GM23338 (cell line): ENCODE measurements at regions not wholly inside any gene's neighbourhood (a gene's known extent, or its start where the extent isn't known, plus 50 kb on each side); places are given as distances from the start of the nearest gene placed in this dataset.

Source experiments
- CREB1 ChIP-seq: fragments of 250-450 bp; sonication (Bioruptor Pico); IDR thresholded peaks from 2 replicates; pipeline ENCODE4 v1.5.0; 2020; ENCODE audit warnings: low read depth, mild to moderate bottlenecking, moderate library complexity
- EZH2 ChIP-seq: fragments of 200-600 bp; sonication (generic); IDR thresholded peaks from one replicate; pipeline ENCODE4 v1.8.0; 2017; ENCODE audit warnings: antibody characterized with exemption, mild to moderate bottlenecking, low read depth; ENCODE audit not compliant: unreplicated experiment
- EZH2phosphoT487 ChIP-seq: fragments of 200-600 bp; sonication (generic); IDR thresholded peaks from one replicate; pipeline ENCODE4 v1.8.1; 2018; ENCODE audit warnings: antibody characterized with exemption; ENCODE audit not compliant: unreplicated experiment
- JUNB ChIP-seq: IDR thresholded peaks from one replicate; pipeline ENCODE4 v1.6.1; 2016; ENCODE audit warnings: antibody characterized with exemption; ENCODE audit not compliant: unreplicated experiment
- NANOG ChIP-seq: IDR thresholded peaks from 2 replicates; pipeline ENCODE4 v1.6.1; 2016; ENCODE audit warnings: antibody characterized with exemption, borderline replicate concordance
- POLR2AphosphoS5 ChIP-seq: IDR thresholded peaks from 2 replicates; pipeline ENCODE4 v1.6.1; 2016; ENCODE audit warnings: antibody characterized with exemption, low read depth
- STAT1 ChIP-seq: IDR thresholded peaks from one replicate; pipeline ENCODE4 v1.6.1; 2016; ENCODE audit warnings: antibody characterized with exemption; ENCODE audit not compliant: unreplicated experiment
- TF ChIP-seq, protein P1 (sequence below), 2 experiments: fragments of 200-600 bp in 1 of 2; sonication (generic) in 1 of 2; conservative IDR thresholded peaks; 2 replicates each; pipeline versions ENCODE4 v1.5.1 to v1.6.1; 2016 to 2017; ENCODE audit warnings: antibody characterized with exemption in 2 of 2, low read depth in 2 of 2, mild to moderate bottlenecking in 2 of 2, moderate library complexity in 1 of 2
- TF ChIP-seq, protein P2 (sequence below): IDR thresholded peaks from one replicate; pipeline ENCODE4 v1.6.1; 2018; ENCODE audit warnings: antibody characterized with exemption; ENCODE audit not compliant: unreplicated experiment
- TF ChIP-seq, protein P3 (sequence below): IDR thresholded peaks from 2 replicates; pipeline ENCODE4 v1.6.1; 2016; ENCODE audit warnings: antibody characterized with exemption
- TF ChIP-seq, protein P4 (sequence below): fragments of 250-450 bp; sonication (Bioruptor Pico); IDR thresholded peaks from 2 replicates; pipeline ENCODE4 v1.5.0; 2020; ENCODE audit warnings: mild to moderate bottlenecking, moderate library complexity

DNA sequence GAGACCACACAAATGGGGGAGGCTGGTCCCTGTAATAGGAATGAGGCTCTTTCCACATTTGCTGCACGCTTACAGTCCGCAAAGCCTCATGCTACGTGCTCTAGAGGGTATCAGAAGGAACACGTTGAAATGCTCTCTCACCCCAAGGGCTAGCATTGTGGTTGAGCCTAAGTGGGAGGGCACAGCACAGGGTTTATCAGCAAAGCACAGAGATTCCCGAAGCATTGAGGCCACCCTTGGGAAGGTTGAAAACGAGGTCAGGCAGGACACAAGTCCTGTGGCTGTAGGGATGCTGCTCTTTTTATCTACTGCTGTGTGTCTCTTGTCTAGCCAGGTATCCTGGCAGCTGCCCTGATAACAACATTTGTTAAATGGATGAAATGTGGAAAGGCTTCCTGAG is 378.3 kb downstream of the EN1 start:
- TF ChIP-seq, protein P1, sequence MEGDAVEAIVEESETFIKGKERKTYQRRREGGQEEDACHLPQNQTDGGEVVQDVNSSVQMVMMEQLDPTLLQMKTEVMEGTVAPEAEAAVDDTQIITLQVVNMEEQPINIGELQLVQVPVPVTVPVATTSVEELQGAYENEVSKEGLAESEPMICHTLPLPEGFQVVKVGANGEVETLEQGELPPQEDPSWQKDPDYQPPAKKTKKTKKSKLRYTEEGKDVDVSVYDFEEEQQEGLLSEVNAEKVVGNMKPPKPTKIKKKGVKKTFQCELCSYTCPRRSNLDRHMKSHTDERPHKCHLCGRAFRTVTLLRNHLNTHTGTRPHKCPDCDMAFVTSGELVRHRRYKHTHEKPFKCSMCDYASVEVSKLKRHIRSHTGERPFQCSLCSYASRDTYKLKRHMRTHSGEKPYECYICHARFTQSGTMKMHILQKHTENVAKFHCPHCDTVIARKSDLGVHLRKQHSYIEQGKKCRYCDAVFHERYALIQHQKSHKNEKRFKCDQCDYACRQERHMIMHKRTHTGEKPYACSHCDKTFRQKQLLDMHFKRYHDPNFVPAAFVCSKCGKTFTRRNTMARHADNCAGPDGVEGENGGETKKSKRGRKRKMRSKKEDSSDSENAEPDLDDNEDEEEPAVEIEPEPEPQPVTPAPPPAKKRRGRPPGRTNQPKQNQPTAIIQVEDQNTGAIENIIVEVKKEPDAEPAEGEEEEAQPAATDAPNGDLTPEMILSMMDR (conservative IDR thresholded peaks at IDR 0.05; ENCODE audit: low read depth in 2 of 2), result no peak
- TF ChIP-seq POLR2AphosphoS5 (no peak), EZH2 (no peak), STAT1 (no peak), EZH2phosphoT487 (no peak), JUNB (no peak), CREB1 (no peak), NANOG (no peak)
- TF ChIP-seq, protein P2, sequence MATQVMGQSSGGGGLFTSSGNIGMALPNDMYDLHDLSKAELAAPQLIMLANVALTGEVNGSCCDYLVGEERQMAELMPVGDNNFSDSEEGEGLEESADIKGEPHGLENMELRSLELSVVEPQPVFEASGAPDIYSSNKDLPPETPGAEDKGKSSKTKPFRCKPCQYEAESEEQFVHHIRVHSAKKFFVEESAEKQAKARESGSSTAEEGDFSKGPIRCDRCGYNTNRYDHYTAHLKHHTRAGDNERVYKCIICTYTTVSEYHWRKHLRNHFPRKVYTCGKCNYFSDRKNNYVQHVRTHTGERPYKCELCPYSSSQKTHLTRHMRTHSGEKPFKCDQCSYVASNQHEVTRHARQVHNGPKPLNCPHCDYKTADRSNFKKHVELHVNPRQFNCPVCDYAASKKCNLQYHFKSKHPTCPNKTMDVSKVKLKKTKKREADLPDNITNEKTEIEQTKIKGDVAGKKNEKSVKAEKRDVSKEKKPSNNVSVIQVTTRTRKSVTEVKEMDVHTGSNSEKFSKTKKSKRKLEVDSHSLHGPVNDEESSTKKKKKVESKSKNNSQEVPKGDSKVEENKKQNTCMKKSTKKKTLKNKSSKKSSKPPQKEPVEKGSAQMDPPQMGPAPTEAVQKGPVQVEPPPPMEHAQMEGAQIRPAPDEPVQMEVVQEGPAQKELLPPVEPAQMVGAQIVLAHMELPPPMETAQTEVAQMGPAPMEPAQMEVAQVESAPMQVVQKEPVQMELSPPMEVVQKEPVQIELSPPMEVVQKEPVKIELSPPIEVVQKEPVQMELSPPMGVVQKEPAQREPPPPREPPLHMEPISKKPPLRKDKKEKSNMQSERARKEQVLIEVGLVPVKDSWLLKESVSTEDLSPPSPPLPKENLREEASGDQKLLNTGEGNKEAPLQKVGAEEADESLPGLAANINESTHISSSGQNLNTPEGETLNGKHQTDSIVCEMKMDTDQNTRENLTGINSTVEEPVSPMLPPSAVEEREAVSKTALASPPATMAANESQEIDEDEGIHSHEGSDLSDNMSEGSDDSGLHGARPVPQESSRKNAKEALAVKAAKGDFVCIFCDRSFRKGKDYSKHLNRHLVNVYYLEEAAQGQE, result no peak
- TF ChIP-seq, protein P3, sequence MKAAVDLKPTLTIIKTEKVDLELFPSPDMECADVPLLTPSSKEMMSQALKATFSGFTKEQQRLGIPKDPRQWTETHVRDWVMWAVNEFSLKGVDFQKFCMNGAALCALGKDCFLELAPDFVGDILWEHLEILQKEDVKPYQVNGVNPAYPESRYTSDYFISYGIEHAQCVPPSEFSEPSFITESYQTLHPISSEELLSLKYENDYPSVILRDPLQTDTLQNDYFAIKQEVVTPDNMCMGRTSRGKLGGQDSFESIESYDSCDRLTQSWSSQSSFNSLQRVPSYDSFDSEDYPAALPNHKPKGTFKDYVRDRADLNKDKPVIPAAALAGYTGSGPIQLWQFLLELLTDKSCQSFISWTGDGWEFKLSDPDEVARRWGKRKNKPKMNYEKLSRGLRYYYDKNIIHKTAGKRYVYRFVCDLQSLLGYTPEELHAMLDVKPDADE, result no peak
- TF ChIP-seq, protein P4, sequence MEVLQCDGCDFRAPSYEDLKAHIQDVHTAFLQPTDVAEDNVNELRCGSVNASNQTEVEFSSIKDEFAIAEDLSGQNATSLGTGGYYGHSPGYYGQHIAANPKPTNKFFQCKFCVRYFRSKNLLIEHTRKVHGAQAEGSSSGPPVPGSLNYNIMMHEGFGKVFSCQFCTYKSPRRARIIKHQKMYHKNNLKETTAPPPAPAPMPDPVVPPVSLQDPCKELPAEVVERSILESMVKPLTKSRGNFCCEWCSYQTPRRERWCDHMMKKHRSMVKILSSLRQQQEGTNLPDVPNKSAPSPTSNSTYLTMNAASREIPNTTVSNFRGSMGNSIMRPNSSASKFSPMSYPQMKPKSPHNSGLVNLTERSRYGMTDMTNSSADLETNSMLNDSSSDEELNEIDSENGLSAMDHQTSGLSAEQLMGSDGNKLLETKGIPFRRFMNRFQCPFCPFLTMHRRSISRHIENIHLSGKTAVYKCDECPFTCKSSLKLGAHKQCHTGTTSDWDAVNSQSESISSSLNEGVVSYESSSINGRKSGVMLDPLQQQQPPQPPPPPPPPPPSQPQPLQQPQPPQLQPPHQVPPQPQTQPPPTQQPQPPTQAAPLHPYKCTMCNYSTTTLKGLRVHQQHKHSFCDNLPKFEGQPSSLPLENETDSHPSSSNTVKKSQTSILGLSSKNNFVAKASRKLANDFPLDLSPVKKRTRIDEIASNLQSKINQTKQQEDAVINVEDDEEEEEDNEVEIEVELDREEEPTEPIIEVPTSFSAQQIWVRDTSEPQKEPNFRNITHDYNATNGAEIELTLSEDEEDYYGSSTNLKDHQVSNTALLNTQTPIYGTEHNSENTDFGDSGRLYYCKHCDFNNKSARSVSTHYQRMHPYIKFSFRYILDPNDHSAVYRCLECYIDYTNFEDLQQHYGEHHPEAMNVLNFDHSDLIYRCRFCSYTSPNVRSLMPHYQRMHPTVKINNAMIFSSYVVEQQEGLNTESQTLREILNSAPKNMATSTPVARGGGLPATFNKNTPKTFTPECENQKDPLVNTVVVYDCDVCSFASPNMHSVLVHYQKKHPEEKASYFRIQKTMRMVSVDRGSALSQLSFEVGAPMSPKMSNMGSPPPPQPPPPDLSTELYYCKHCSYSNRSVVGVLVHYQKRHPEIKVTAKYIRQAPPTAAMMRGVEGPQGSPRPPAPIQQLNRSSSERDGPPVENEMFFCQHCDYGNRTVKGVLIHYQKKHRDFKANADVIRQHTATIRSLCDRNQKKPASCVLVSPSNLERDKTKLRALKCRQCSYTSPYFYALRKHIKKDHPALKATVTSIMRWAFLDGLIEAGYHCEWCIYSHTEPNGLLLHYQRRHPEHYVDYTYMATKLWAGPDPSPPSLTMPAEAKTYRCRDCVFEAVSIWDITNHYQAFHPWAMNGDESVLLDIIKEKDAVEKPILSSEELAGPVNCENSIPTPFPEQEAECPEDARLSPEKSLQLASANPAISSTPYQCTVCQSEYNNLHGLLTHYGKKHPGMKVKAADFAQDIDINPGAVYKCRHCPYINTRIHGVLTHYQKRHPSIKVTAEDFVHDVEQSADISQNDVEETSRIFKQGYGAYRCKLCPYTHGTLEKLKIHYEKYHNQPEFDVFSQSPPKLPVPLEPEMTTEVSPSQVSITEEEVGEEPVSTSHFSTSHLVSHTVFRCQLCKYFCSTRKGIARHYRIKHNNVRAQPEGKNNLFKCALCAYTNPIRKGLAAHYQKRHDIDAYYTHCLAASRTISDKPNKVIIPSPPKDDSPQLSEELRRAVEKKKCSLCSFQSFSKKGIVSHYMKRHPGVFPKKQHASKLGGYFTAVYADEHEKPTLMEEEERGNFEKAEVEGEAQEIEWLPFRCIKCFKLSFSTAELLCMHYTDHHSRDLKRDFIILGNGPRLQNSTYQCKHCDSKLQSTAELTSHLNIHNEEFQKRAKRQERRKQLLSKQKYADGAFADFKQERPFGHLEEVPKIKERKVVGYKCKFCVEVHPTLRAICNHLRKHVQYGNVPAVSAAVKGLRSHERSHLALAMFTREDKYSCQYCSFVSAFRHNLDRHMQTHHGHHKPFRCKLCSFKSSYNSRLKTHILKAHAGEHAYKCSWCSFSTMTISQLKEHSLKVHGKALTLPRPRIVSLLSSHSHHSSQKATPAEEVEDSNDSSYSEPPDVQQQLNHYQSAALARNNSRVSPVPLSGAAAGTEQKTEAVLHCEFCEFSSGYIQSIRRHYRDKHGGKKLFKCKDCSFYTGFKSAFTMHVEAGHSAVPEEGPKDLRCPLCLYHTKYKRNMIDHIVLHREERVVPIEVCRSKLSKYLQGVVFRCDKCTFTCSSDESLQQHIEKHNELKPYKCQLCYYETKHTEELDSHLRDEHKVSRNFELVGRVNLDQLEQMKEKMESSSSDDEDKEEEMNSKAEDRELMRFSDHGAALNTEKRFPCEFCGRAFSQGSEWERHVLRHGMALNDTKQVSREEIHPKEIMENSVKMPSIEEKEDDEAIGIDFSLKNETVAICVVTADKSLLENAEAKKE, result no peak
